ENCODE measurements at regions not wholly inside any gene's neighbourhood (a gene's known extent, or its start where the extent isn't known, plus 50 kb on each side); places are given as distances from the start of the nearest gene placed in this dataset.
"Not testable (repeated sequence)": the region's sequence is repeated elsewhere in the genome, so short reads cannot be mapped to it uniquely, and the experiment has no call there.

GRCh38 chr9:135370411-135371375 lies 108.9 kb upstream of the PPP1R26 start:
- no peak for DNase-seq

GRCh38 chr9:135371535-135371934 lies 108.0 kb upstream of the PPP1R26 start:
- no peak for DNase-seq

GRCh38 chr9:135372036-135372435 lies 107.5 kb upstream of the PPP1R26 start:
- DNase-seq = no peak

- no peak for DNase-seq
Observed at GRCh38 chr9:135372501-135373008, 107.0 kb upstream of the PPP1R26 start.

- no peak for DNase-seq
Observed at GRCh38 chr9:135373151-135373685, 106.4 kb upstream of the PPP1R26 start.

GRCh38 chr9:135373820-135374219 lies 105.8 kb upstream of the PPP1R26 start:
- DNase-seq = no peak

GRCh38 chr9:135374591-135374990 lies 105.0 kb upstream of the PPP1R26 start:
- no peak for DNase-seq

DNA sequence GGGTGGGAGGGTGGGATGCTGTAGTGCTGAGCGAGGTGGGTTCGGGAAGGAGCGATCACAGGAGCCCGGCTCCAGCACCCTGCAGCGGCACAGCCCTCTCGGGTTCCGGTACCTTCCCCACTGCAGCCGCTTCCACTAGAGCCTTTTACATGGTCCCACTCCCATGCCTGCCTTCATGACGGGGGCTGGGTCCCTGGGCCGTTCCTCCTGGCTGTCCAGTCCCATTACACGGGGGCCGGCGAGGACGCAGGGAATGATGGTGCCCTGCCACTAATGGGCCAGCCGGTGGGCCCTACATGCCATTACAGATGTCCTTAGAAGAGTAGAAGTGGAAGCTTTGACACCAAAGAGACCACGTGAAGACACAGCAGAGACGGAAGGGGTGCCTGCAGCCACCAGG lies 104.6 kb upstream of the PPP1R26 start:
- DNase-seq = no peak

- DNase-seq = no peak
Observed at GRCh38 chr9:135376511-135377265, 102.9 kb upstream of the PPP1R26 start.

GRCh38 chr9:135377431-135377830 lies 102.2 kb upstream of the PPP1R26 start:
- DNase-seq = no peak

DNA sequence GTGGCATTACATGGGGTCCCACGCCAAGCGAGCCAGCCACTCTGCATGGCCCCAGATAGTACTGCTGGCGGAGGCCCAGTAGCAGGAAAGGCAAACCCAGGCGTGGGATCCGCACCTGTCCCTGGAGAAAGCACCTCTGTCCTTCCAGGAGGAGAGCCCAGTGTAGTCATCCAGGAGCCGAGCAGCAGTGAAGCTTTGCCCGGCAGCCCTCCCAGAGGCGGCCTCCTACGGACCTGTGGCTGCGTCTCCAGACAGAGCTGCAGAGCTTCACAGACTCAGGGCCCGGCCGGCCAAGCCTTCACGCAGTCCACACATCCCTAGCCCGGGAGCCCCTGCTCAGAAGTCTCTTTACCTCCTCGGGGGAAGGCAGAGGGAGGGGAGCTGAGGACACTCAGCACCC lies 100.8 kb upstream of the PPP1R26 start:
- DNase-seq = no peak

- no peak for DNase-seq
Observed at GRCh38 chr9:135379540-135380267, 99.9 kb upstream of the PPP1R26 start.

DNA sequence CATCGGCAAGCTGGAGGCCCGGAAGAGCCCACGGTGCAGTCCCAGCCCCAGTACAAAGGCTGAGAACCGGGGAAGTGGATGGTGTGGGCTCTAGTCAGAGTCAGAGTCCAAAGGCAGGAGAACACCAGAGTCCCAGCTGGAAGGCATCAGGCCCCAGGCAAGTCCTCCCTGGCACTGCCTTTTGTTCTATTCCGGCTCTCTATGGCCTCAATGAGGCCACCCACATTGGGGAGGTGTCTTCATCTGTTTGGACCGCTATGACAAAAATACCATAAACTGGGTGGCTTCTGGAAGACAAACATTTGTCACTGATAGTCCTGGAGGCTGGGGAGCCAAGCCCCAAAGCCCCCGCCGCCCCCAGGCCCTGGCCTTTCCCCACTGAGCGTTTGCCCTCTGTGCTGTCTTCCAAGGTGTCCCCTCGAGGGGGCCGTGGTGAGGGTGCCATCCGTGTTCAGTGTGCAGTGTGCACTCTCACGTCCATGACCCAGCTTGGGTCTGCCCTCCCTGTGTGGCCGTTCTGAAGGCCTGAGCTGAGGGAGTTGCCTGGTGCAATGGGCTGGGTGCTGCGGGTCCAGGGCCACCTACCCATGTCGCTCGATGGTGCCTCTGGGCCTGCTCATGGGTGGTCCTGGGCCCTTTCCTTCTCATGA lies 99.1 kb upstream of the PPP1R26 start:
- DNase-seq = no peak

DNA sequence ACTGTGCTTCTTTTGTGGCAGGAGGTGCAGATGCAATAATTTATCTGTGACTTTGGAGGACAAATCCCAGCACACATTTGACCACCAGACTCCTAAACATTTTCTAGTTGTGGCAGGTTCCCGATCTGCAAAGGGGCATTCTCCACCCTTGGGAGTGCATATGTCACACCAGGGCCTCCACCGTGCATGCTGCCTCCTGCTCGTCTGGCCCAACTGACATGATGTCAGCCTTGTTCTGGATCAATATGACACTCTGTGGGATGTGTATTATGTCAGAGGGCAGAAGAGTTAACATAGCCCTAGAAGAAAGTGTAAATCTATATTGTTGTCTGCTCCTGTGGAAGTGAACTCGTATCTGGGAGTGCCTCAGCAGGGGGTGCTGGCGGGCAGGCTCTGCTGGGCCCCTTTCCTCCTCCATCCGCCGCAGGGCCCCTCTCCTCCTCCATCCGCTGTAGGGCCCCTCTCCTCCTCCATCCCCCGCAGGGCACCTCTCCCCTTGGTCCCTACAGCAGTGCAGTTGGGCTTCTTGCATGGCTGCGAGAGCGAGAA lies 97.7 kb upstream of the PPP1R26 start:
- DNase-seq = no peak

- no peak for DNase-seq
Observed at GRCh38 chr9:135384226-135384625, 95.4 kb upstream of the PPP1R26 start.

- DNase-seq = not testable (repeated sequence)
Observed at GRCh38 chr9:135384815-135385405, 94.7 kb upstream of the PPP1R26 start.

DNA sequence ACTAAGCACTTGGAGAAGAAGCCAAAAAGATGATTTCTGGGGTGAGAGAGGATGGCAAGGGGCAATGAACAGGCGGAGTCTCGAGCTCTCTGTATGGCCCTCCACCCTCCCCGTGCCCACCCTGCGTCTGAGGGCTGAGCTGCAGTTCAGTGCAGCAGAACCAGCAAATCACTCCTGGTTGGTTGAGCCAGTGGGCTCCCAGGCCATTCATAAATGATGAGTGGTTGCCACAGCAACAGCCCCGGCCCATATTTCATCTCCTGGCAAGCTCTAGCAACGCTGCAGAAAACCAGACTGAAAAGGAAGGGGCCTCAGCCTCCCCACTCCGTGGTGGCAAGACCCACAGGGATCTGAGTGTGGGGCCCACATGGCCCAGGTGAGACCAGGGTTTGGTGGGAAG lies 93.8 kb upstream of the PPP1R26 start:
- no peak for DNase-seq

GRCh38 chr9:135387976-135388375 lies 91.6 kb upstream of the PPP1R26 start:
- no peak for DNase-seq

DNA sequence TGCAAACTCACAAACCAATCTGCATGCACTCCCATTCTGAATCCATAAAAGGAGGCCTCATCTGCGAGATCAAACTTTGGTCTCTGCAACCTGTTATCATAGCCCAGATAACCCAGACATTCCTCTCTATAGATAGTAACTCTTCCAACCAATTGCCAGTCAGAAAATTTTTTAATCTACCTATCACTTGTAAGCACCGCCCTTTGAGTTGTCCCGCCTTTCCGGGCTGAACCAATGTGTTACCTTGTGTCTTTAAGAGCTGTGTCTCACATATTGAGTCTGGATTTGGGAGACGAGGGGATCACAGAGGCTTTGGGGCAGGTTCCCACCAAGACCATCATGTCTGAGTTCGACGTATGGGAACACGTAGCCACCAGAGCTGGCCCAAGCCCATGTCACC lies 91.1 kb upstream of the PPP1R26 start:
- DNase-seq = no peak

DNA sequence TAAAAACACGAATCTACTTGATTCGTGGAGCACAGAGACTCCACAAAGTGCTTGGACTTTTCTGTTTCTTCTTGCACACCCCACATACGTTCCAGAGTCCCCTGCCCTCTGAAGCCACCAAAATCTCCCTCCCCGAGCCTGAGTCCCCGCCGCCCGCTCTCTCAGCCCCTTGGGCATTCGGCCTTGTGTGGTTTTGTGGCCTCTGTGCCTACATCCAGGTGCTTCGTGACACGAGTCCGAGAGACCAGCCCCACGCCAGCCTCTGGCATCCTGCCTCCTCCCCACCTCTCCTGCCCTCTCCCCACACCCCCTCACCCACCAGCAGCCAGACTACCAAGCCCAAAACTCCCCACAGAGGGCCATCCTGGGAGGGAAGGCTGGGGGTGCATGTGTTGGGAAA lies 87.8 kb upstream of the PPP1R26 start:
- no peak for DNase-seq

- no peak for DNase-seq
Observed at GRCh38 chr9:135392511-135392910, 87.1 kb upstream of the PPP1R26 start.

- DNase-seq = no peak
Observed at GRCh38 chr9:135394131-135394530, 85.5 kb upstream of the PPP1R26 start.

Data from 8988T (cell line).